GM12872 (cell line): ENCODE measurements at regions not wholly inside any gene's neighbourhood (a gene's known extent, or its start where the extent isn't known, plus 50 kb on each side); places are given as distances from the start of the nearest gene placed in this dataset.
A peak's percentile ranks its signal among the peaks of the same experiment; 100 is the strongest.

Source experiments
- TF ChIP-seq, protein P1 (sequence below): IDR thresholded peaks from 3 replicates; pipeline ENCODE4 v1.5.1; 2011; ENCODE audit warnings: low read depth, mild to moderate bottlenecking, low read length, moderate library complexity; ENCODE audit not compliant: insufficient read depth

DNA sequence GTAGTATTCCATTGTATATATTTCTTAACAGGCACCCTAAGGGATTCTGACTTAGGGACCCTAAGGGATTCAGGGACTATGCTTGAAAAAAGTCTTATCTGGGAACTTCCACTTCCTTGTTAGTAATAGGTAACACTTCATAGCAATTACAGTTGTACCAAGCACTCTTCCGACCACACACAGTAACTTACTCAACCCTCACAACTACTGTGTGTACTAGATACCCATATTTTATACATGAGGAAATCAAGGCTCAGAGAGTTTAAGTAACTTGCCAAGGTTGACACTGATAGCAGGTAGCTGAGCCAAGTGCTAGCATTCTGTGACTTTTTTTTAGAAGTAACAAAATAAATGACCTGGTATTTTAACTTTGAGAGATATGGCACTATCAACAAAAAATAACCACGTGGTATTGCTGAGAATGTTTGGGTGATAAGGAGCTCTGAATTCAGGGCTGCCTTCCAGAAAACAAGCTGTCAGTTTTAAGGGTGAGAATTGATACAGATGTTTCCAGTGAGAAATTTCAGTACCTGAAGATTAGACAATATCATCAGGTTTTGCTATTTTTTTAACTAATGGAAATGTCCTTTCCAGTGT lies 210.3 kb upstream of the SUCLG2 start:
- TF ChIP-seq, protein P1, sequence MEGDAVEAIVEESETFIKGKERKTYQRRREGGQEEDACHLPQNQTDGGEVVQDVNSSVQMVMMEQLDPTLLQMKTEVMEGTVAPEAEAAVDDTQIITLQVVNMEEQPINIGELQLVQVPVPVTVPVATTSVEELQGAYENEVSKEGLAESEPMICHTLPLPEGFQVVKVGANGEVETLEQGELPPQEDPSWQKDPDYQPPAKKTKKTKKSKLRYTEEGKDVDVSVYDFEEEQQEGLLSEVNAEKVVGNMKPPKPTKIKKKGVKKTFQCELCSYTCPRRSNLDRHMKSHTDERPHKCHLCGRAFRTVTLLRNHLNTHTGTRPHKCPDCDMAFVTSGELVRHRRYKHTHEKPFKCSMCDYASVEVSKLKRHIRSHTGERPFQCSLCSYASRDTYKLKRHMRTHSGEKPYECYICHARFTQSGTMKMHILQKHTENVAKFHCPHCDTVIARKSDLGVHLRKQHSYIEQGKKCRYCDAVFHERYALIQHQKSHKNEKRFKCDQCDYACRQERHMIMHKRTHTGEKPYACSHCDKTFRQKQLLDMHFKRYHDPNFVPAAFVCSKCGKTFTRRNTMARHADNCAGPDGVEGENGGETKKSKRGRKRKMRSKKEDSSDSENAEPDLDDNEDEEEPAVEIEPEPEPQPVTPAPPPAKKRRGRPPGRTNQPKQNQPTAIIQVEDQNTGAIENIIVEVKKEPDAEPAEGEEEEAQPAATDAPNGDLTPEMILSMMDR: no peak

DNA sequence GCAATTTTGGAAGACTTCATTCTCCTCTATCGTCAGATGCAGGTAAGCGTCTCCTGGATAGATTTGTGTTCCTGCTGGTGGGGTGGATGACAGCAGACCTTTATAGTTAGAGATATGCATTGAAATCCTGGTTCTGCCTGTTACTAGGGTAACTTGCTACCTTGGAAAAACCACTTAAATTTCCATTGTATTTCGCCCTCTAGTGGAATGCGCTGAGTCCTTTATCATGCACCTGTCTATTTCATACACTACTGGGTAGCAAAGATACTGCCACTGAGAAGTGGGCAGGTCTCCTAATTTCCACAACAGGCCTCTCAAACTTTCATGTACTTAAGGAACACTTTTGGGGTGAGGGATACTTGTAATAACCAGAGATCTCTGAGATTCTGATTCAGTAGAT lies 209.5 kb upstream of the SUCLG2 start:
- TF ChIP-seq, protein P1: peak; percentile 27; the same call in 1 of the 3 replicates

DNA sequence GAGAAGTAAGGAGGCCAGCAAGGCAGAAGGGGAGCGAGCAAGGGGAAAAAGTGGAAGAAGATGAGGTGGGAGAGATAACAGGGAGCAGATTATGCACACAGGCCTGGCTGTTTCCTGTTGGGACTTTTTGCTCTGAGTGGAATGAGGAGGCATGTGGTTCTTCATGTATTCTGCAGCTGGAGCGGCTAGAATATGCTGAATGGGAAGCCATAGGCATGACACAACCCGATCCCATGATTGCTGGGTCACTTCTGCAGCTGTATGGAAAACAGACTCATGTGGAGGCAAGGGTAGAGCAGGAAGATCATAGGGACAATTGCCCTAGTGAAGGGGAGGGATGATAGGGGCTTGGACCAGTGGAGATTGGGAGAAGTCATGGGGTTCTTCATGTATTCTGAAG lies 206.0 kb upstream of the SUCLG2 start:
- TF ChIP-seq, protein P1: no peak

DNA sequence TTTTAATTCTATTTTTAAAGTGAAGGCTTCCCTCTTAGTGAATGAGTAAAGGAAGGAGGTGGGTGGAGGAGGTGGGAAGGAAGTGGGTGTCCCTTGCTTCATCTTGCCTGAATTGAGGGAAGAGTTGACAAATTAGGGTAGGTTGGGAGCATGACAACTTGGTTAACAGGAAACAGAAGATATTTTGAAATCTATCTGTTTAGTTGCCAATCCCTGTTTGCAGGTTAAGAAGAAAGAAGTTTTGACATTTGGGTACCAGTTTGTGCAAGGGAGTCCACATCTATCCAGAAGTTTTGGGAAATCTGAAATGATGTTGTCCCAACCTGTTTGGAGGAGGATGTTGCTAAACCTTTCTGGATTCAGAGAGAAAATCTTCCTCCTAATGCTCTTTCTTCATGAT lies 204.1 kb upstream of the SUCLG2 start:
- TF ChIP-seq, protein P1: no peak

DNA sequence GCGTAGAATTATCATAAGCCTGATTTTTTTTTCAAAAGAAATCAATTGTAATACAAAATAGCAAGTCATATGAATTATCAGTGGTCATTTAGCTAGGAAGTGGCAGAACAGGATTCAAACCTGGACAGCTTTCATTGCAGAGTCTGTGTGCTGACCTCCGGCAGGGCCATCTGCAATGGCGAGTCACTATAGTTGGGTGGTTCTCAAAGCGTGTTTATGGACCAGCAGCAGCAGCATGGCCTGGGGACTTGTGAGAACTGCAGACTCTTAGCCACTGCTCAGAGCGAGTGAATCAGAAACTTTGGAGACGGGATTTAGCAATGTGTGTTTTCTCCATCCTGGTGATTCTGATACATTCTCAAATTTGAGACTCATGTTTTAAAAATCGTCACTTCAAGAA lies 202.3 kb upstream of the SUCLG2 start:
- TF ChIP-seq, protein P1: no peak

DNA sequence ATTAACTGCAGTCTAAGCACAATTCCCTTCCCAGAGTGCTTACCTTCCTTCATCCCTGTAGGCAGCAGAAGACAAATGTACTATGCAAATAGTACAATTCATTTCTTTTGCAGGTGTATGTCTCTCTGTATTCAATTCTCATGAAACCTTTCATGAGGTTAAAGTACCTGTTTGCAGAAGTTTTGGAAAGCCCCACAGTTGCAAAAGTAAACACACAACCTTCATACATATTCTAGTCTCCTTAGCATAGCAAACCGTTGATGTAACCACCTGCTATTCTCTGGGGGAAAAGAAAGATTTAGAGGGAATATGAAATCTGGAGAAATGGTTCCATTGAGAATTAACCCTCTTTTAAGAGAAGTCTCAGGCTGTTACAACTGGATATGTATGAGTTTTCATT lies 200.3 kb upstream of the SUCLG2 start:
- TF ChIP-seq, protein P1: no peak

DNA sequence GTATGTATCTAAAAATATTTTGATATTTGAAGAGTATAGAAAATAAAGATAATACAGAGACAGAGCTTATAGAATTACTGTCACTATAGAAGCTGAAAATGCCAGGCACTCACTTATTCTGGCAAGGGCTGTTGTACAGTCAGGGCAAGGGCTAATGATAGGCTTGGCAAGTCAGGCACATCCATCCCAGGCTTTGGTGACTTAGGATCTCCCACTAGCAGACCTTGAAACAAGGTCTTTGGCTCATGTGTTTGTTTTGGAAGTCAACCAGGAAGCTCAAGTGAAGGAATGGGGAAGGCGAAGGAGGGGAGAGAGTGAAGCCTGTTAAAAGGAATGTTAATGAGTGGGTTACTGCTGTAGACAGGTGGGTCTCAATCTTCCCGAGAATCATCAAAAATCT lies 199.1 kb upstream of the SUCLG2 start:
- TF ChIP-seq, protein P1: no peak
